ENCODE measurements at regions not wholly inside any gene's neighbourhood (a gene's known extent, or its start where the extent isn't known, plus 50 kb on each side); places are given as distances from the start of the nearest gene placed in this dataset.

DNA sequence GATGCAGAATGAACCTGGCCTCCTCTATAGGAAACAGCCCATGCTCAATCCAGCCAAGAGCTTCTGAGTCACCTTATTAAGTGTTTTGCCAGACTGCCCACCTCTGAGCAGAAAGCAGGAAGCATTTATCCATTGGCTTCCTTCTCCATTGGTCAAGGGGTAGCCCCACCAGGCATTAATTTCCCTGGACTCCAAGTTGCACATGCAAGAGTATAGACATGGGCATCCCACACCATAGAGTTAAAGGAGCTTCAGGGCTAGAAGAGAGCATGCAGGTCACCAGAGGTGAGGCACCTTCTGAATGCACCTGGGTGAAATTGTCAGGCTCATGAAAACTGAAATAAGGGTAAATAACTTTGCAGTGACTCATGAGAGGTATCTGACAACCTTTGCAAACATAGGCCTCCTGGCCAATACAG lies 230.8 kb upstream of the STAC start:
- Mint-ChIP-seq H3K36me3 (ENCODE audit: insufficient read depth, unreplicated experiment) (no peaks in the 10 kb centered on the region), H3K4me3 (ENCODE audit: unreplicated experiment) (no peak overlapping the region), H3K27ac (ENCODE audit: unreplicated experiment) (no peak overlapping the region), H3K27me3 (ENCODE audit: insufficient read depth, unreplicated experiment) (peaks cover 2% of the 10 kb centered on the region), H3K9me3 (ENCODE audit: unreplicated experiment) (no peaks in the 10 kb centered on the region), H3K4me1 (ENCODE audit: low read depth, unreplicated experiment) (no peaks in the 10 kb centered on the region)
- TF ChIP-seq, protein P1, sequence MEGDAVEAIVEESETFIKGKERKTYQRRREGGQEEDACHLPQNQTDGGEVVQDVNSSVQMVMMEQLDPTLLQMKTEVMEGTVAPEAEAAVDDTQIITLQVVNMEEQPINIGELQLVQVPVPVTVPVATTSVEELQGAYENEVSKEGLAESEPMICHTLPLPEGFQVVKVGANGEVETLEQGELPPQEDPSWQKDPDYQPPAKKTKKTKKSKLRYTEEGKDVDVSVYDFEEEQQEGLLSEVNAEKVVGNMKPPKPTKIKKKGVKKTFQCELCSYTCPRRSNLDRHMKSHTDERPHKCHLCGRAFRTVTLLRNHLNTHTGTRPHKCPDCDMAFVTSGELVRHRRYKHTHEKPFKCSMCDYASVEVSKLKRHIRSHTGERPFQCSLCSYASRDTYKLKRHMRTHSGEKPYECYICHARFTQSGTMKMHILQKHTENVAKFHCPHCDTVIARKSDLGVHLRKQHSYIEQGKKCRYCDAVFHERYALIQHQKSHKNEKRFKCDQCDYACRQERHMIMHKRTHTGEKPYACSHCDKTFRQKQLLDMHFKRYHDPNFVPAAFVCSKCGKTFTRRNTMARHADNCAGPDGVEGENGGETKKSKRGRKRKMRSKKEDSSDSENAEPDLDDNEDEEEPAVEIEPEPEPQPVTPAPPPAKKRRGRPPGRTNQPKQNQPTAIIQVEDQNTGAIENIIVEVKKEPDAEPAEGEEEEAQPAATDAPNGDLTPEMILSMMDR (IDR thresholded peaks at IDR 0.05; ENCODE audit: insufficient read depth in 1 of 2, low read depth in 1 of 2, low read length in 1 of 2, severe bottlenecking in 1 of 2, unreplicated experiment in 1 of 2) = no peak
- H3K9me3 ChIP-seq = no peaks in the 10 kb centered on the region
- H3K27me3 ChIP-seq (replicated peaks; ENCODE audit: control insufficient read depth, insufficient read depth, low read length) = no peaks in the 10 kb centered on the region
- DNase-seq = no peak
- no TSS peak for BruUV-seq (replicated peaks)
- intact Hi-C loops (cut with micrococcal nuclease; ENCODE audit: unreplicated experiment) = no loop called here
- H3K4me1 ChIP-seq = peaks cover 11% of the 10 kb centered on the region; the same call in 1 of the 2 replicates
- ChIA-PET CTCF (no interaction called here), POLR2A (no interaction called here)
- no peak overlapping the region for H3K4me3 ChIP-seq (ENCODE audit: low read depth, low read length)
- H3K36me3 ChIP-seq (ENCODE audit: control insufficient read depth, insufficient read depth, low read length) = no peaks in the 10 kb centered on the region

DNA sequence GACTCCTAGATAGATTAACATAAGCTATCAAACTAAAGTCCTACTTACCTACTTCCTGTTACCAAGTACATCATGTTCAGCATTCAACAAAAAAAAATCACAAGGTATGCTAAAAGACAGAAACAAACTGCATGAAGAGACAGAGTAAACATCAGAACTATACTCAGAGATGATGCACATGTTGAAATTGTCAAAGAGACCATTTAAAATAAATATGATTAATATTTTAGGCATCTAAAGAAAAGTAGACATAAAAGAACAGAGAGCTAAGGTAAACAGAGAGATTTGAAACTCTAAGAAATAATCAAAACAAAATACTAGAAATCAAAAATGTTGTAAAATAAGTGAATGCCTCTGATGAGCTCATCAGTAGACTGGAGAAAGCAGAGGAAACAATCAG lies 224.8 kb upstream of the STAC start:
- H3K4me3 ChIP-seq (ENCODE audit: low read depth, low read length) = no peak overlapping the region
- DNase-seq = no peak
- H3K36me3 Mint-ChIP-seq (ENCODE audit: insufficient read depth, unreplicated experiment) = no peaks in the 10 kb centered on the region
- BruUV-seq (replicated peaks) = no TSS peak
- intact Hi-C loops (cut with micrococcal nuclease; ENCODE audit: unreplicated experiment) = no loop called here
- CTCF ChIA-PET = no interaction called here
- H3K9me3 ChIP-seq = no peaks in the 10 kb centered on the region
- TF ChIP-seq, protein P1 (IDR thresholded peaks at IDR 0.05; ENCODE audit: insufficient read depth in 1 of 2, low read depth in 1 of 2, low read length in 1 of 2, severe bottlenecking in 1 of 2, unreplicated experiment in 1 of 2) = no peak
- H3K36me3 ChIP-seq (ENCODE audit: control insufficient read depth, insufficient read depth, low read length) = no peaks in the 10 kb centered on the region
- H3K27ac Mint-ChIP-seq (ENCODE audit: unreplicated experiment) = no peak overlapping the region
- peaks cover 9% of the 10 kb centered on the region for H3K27me3 Mint-ChIP-seq (ENCODE audit: insufficient read depth, unreplicated experiment)
- no peaks in the 10 kb centered on the region for H3K27me3 ChIP-seq (replicated peaks; ENCODE audit: control insufficient read depth, insufficient read depth, low read length)
- H3K4me1 ChIP-seq = no peaks in the 10 kb centered on the region
- no peaks in the 10 kb centered on the region for H3K4me1 Mint-ChIP-seq (ENCODE audit: low read depth, unreplicated experiment)
- no peak overlapping the region for H3K4me3 Mint-ChIP-seq (ENCODE audit: unreplicated experiment)
- POLR2A ChIA-PET = no interaction called here
- no peaks in the 10 kb centered on the region for H3K9me3 Mint-ChIP-seq (ENCODE audit: unreplicated experiment)

- no peaks in the 10 kb centered on the region for H3K27me3 ChIP-seq (replicated peaks; ENCODE audit: control insufficient read depth, insufficient read depth, low read length)
- CTCF ChIA-PET = no interaction called here
- H3K4me1 Mint-ChIP-seq (ENCODE audit: low read depth, unreplicated experiment) = no peaks in the 10 kb centered on the region
Measured at GRCh38 chr3:36164400-36164799, 215.9 kb upstream of the STAC start.

More at GRCh38 chr3:36164400-36164799, 215.9 kb upstream of the STAC start:
- Mint-ChIP-seq H3K27ac (ENCODE audit: unreplicated experiment) (no peak overlapping the region), H3K4me3 (ENCODE audit: unreplicated experiment) (no peak overlapping the region), H3K36me3 (ENCODE audit: insufficient read depth, unreplicated experiment) (no peaks in the 10 kb centered on the region), H3K27me3 (ENCODE audit: insufficient read depth, unreplicated experiment) (peaks cover 2% of the 10 kb centered on the region), H3K9me3 (ENCODE audit: unreplicated experiment) (no peaks in the 10 kb centered on the region)
- H3K4me3 ChIP-seq (ENCODE audit: low read depth, low read length) = no peak overlapping the region
- intact Hi-C loops (cut with micrococcal nuclease; ENCODE audit: unreplicated experiment) = no loop called here
- BruUV-seq (replicated peaks) = no TSS peak
- H3K9me3 ChIP-seq = no peaks in the 10 kb centered on the region
- TF ChIP-seq, protein P1 (IDR thresholded peaks at IDR 0.05; ENCODE audit: insufficient read depth in 1 of 2, low read depth in 1 of 2, low read length in 1 of 2, severe bottlenecking in 1 of 2, unreplicated experiment in 1 of 2) = no peak
- H3K4me1 ChIP-seq = no peaks in the 10 kb centered on the region
- no peaks in the 10 kb centered on the region for H3K36me3 ChIP-seq (ENCODE audit: control insufficient read depth, insufficient read depth, low read length)
- DNase-seq = no peak
- POLR2A ChIA-PET = no interaction called here

Measured in Caco-2 (cell line).